Hepatocyte (in vitro differentiated cells): ENCODE measurements at regions not wholly inside any gene's neighbourhood (a gene's known extent, or its start where the extent isn't known, plus 50 kb on each side); places are given as distances from the start of the nearest gene placed in this dataset.

Experiments used
- DNase-seq: peaks from one replicate; pipeline ENCODE4 v3.0.0-alpha.2; 2016; ENCODE audit warnings: low spot score
- H2AFZ ChIP-seq: fragments of 200-600 bp; sonication (generic); 2 replicates; pipeline ENCODE4 v1.6.0; 2016; ENCODE audit warnings: antibody characterized with exemption, mild to moderate bottlenecking
- H3K27ac ChIP-seq: fragments of 200-600 bp; sonication (generic); 2 replicates; pipeline ENCODE4 v1.5.1; 2016; ENCODE audit warnings: mild to moderate bottlenecking
- H3K27me3 ChIP-seq: fragments of 200-600 bp; sonication (generic); 2 replicates; pipeline ENCODE4 v1.6.1; 2016
- H3K36me3 ChIP-seq: fragments of 200-600 bp; sonication (generic); replicated peaks from 2 replicates; pipeline ENCODE4 v1.5.1; 2016; ENCODE audit warnings: low read depth; ENCODE audit not compliant: insufficient read depth
- H3K4me1 ChIP-seq: fragments of 200-600 bp; sonication (generic); 2 replicates; pipeline ENCODE4 v1.5.1; 2016; ENCODE audit warnings: mild to moderate bottlenecking, moderate library complexity; ENCODE audit not compliant: insufficient read depth
- H3K4me2 ChIP-seq: fragments of 200-600 bp; sonication (generic); 2 replicates; pipeline ENCODE4 v1.6.0; 2016
- H3K4me3 ChIP-seq: fragments of 200-600 bp; sonication (generic); 2 replicates; pipeline ENCODE4 v1.5.1; 2016; ENCODE audit warnings: mild to moderate bottlenecking
- H3K79me2 ChIP-seq: fragments of 200-600 bp; sonication (generic); 2 replicates; pipeline ENCODE4 v1.6.0; 2017; ENCODE audit warnings: mild to moderate bottlenecking
- H3K9me2 ChIP-seq: fragments of 200-600 bp; sonication (generic); replicated peaks from 2 replicates; pipeline ENCODE4 v1.6.0; 2017; ENCODE audit warnings: mild to moderate bottlenecking; ENCODE audit not compliant: insufficient read depth
- H3K9me3 ChIP-seq: fragments of 200-600 bp; sonication (generic); 2 replicates; pipeline ENCODE4 v1.5.1; 2016; ENCODE audit warnings: low read depth, mild to moderate bottlenecking
- H4K20me1 ChIP-seq: fragments of 200-600 bp; sonication (generic); 2 replicates; pipeline ENCODE4 v1.6.0; 2016; ENCODE audit warnings: mild to moderate bottlenecking; ENCODE audit not compliant: insufficient read depth, poor library complexity, severe bottlenecking
- CTCF ChIP-seq: fragments of 200-600 bp; sonication (generic); IDR thresholded peaks from 2 replicates; pipeline ENCODE4 v1.5.1; 2016; ENCODE audit warnings: antibody characterized with exemption, mild to moderate bottlenecking; ENCODE audit not compliant: poor library complexity
- EZH2 ChIP-seq: fragments of 200-600 bp; sonication (generic); IDR thresholded peaks from 2 replicates; pipeline ENCODE4 v1.6.1; 2016; ENCODE audit warnings: antibody characterized with exemption, mild to moderate bottlenecking, borderline replicate concordance
- EZH2phosphoT487 ChIP-seq: fragments of 200-600 bp; sonication (generic); IDR thresholded peaks from one replicate; pipeline ENCODE4 v1.6.1; 2018; ENCODE audit warnings: antibody characterized with exemption, mild to moderate bottlenecking, low read depth, moderate library complexity; ENCODE audit not compliant: unreplicated experiment, severe bottlenecking
- WGBS: methylation state at CpG from one replicate; pipeline ENCODE4 v1.1.6; 2016; ENCODE audit warnings: low lambda C conversion rate; ENCODE audit errors: missing lambda C conversion rate; 5-methylcytosine and 5-hydroxymethylcytosine counted together

DNA sequence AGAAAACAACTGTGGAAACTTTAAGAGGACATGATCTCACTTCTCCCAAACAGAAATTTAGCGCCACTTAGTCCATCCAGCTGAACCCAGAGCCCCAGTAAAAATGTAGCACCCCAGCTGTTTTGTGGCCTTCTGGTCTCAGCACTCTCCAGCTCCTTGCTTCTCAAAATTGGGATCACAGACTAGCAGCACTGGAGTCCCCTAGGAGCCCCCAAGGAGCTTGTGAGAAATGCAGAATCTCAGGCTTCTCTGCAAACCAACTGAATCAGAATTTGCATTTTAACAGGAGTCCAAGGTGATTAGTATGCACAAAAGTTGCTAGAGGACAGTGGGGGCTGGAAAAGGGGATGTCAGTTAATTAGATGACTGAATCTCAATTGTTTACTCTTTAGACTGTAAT is 89.8 kb upstream of the FIBIN start:
- Histone ChIP-seq H3K4me2 (no peak overlapping the region), H3K27ac (no peak overlapping the region), H2AFZ (no peak overlapping the region), H4K20me1 (no peaks in the 10 kb centered on the region), H3K27me3 (no peaks in the 10 kb centered on the region), H3K9me2 (no peaks in the 10 kb centered on the region), H3K4me1 (peaks cover 8% of the 10 kb centered on the region), H3K79me2 (no peaks in the 10 kb centered on the region), H3K36me3 (no peaks in the 10 kb centered on the region), H3K9me3 (no peaks in the 10 kb centered on the region), H3K4me3 (no peak overlapping the region)
- no peak for DNase-seq
- TF ChIP-seq CTCF (no peak), EZH2 (no peak), EZH2phosphoT487 (no peak)
- 93% methylated on average over 1 of the region's 1 CpG for WGBS

DNA sequence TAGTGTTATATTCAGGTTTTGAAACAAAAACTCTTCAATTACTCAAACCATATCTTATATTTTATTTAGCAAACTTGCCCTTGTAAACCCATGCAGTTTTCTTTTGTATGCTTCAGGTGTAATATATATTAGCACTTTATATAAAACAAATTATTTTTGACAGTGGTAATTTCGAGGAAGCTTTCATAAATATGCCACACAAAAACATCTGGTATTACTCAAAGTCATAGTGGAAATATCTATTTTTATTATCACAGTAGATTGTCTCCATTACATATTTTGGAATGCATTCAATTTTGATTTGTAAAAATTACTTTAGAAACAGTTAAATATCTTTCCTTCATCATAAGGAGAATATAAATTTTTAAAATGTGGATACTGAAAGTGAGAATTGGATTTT is 89.1 kb upstream of the FIBIN start:
- no peak for TF ChIP-seq EZH2phosphoT487
- no peaks in the 10 kb centered on the region for H3K9me2 ChIP-seq
- H3K36me3 ChIP-seq, result no peaks in the 10 kb centered on the region
- DNase-seq, result no peak
- H3K4me1 ChIP-seq, result peaks cover 8% of the 10 kb centered on the region
- H3K4me2 ChIP-seq, result no peak overlapping the region
- 40% methylated on average over 1 of the region's 1 CpG for WGBS
- H3K9me3 ChIP-seq, result no peaks in the 10 kb centered on the region
- no peak overlapping the region for H2AFZ ChIP-seq
- H3K79me2 ChIP-seq, result no peaks in the 10 kb centered on the region
- no peak overlapping the region for H3K27ac ChIP-seq
- no peaks in the 10 kb centered on the region for H4K20me1 ChIP-seq
- no peak overlapping the region for H3K4me3 ChIP-seq
- no peaks in the 10 kb centered on the region for H3K27me3 ChIP-seq

DNA sequence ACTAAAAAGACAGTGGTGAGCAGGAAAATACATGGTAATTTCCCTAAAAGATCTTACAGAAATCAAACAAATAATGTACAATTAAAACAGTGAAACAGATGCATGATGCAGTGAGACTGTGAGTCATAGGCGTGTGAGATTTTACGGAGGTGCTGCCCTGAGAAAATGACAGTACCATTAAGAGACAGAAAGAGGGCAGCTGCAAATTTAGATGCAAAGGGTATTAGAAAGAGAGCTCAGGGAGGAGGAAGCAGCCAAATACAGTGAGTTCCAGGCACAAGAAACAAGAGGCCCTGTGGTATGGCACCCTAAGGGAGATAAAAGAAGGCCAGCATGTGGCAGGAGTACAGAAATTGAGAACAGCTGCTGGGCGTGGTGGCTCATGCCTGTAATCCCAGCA is 88.5 kb upstream of the FIBIN start:
- Histone ChIP-seq H3K4me3 (no peak overlapping the region), H3K27ac (no peak overlapping the region), H3K27me3 (no peaks in the 10 kb centered on the region), H4K20me1 (no peaks in the 10 kb centered on the region), H3K36me3 (no peaks in the 10 kb centered on the region), H3K4me2 (no peak overlapping the region), H3K9me3 (no peaks in the 10 kb centered on the region), H3K4me1 (peaks cover 8% of the 10 kb centered on the region), H2AFZ (no peak overlapping the region), H3K79me2 (no peaks in the 10 kb centered on the region), H3K9me2 (no peaks in the 10 kb centered on the region)
- DNase-seq, result no peak
- no peak for TF ChIP-seq EZH2
- no peak for TF ChIP-seq CTCF
- no peak for TF ChIP-seq EZH2phosphoT487
- 67% methylated on average over 3 of the region's 3 CpGs for WGBS

- no peak overlapping the region for H3K4me3 ChIP-seq
- H3K4me1 ChIP-seq, result peaks cover 8% of the 10 kb centered on the region
- TF ChIP-seq EZH2phosphoT487, result no peak
- no peak for TF ChIP-seq CTCF
- no peak for TF ChIP-seq EZH2
- no peak overlapping the region for H3K27ac ChIP-seq
- H3K79me2 ChIP-seq, result no peaks in the 10 kb centered on the region
- no peaks in the 10 kb centered on the region for H3K9me3 ChIP-seq
- DNase-seq, result no peak
- no peak overlapping the region for H3K4me2 ChIP-seq
- H4K20me1 ChIP-seq, result no peaks in the 10 kb centered on the region
- WGBS, result 74% methylated on average over 3 of the region's 3 CpGs
- H3K9me2 ChIP-seq, result no peaks in the 10 kb centered on the region
- H3K36me3 ChIP-seq, result no peaks in the 10 kb centered on the region
- no peaks in the 10 kb centered on the region for H3K27me3 ChIP-seq
- H2AFZ ChIP-seq, result no peak overlapping the region
Measured at GRCh38 chr11:26909515-26909914, 84.4 kb upstream of the FIBIN start.
